ENCODE measurements at regions not wholly inside any gene's neighbourhood (a gene's known extent, or its start where the extent isn't known, plus 50 kb on each side); places are given as distances from the start of the nearest gene placed in this dataset.

GRCh38 chr6:81570681-81571080 lies 181.8 kb downstream of the TENT5A start:
- TF ChIP-seq POLR2A (IDR thresholded peaks at IDR 0.05; ENCODE audit: extremely low read depth, insufficient read length) (no peak), CTCF (IDR thresholded peaks at IDR 0.05; ENCODE audit: low read depth, low read length) (no peak), MYC (IDR thresholded peaks at IDR 0.05; ENCODE audit: low read depth, low read length) (no peak)
- TF ChIP-seq, protein P1, sequence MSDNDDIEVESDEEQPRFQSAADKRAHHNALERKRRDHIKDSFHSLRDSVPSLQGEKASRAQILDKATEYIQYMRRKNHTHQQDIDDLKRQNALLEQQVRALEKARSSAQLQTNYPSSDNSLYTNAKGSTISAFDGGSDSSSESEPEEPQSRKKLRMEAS (IDR thresholded peaks at IDR 0.05; ENCODE audit: low read depth, low read length): no peak

Data from NB4 (cell line).